HG03159 (cell line): ENCODE measurements at regions not wholly inside any gene's neighbourhood (a gene's known extent, or its start where the extent isn't known, plus 50 kb on each side); places are given as distances from the start of the nearest gene placed in this dataset.

ENCODE experiments used
- ATAC-seq: cut with Tn5 transposase; IDR thresholded peaks from one replicate; pipeline ENCODE4 v1.9.1; 2021; ENCODE audit warnings: mild to moderate bottlenecking, moderate library complexity; ENCODE audit not compliant: unreplicated experiment

- peak; percentile 62 for ATAC-seq
Observed at GRCh38 chr2:161090411-161090810, 69.8 kb upstream of the TANK start.

- no peak for ATAC-seq
Observed at GRCh38 chr2:161095314-161095713, 64.9 kb upstream of the TANK start.

GRCh38 chr2:161096336-161096735 lies 63.9 kb upstream of the TANK start:
- ATAC-seq: no peak

GRCh38 chr2:161097157-161097556 lies 63.1 kb upstream of the TANK start:
- ATAC-seq: no peak

- no peak for ATAC-seq
Observed at GRCh38 chr2:161100211-161100895, 59.9 kb upstream of the TANK start.

GRCh38 chr2:161101406-161101805 lies 58.8 kb upstream of the TANK start:
- ATAC-seq: no peak

- ATAC-seq: no peak
Observed at GRCh38 chr2:161102770-161103450, 57.3 kb upstream of the TANK start.

- no peak for ATAC-seq
Observed at GRCh38 chr2:161103451-161103831, 56.8 kb upstream of the TANK start.

- peak; percentile 96 for ATAC-seq
Observed at GRCh38 chr2:161104054-161104553, 56.1 kb upstream of the TANK start.

- ATAC-seq: no peak
Observed at GRCh38 chr2:161107265-161107664, 53.0 kb upstream of the TANK start.
